ENCODE measurements at regions not wholly inside any gene's neighbourhood (a gene's known extent, or its start where the extent isn't known, plus 50 kb on each side); places are given as distances from the start of the nearest gene placed in this dataset.
A peak's percentile ranks its signal among the peaks of the same experiment; 100 is the strongest.
"Not testable (repeated sequence)": the region's sequence is repeated elsewhere in the genome, so short reads cannot be mapped to it uniquely, and the experiment has no call there.

DNA sequence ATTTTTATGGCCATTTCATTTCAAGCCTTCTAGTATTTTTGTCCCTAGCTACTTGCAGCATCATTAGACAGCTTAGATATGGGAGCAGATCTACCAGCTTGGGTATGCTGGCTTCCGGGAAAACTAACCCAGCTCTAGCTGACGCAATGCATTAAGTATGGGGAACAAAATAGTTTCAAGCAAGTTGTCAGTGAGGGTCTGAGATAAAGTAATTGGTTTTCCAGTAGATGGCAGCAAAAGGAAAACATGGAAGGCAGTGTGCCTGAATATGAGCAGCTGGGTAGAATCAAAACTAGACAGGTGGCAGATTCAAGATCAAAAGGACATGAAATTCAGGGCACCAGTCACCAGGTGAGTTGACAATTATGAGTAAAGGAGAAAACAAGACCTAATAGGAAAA is 340.9 kb upstream of the CTSO start:
- H3K27me3 Mint-ChIP-seq = no peaks in the 10 kb centered on the region
- DNase-seq (ENCODE audit: low spot score, unreplicated experiment) = no peak
- H3K4me1 Mint-ChIP-seq (ENCODE audit: low read depth) = peaks cover 17% of the 10 kb centered on the region
- H3K4me3 Mint-ChIP-seq (ENCODE audit: low read depth) = no peak overlapping the region
- no peaks in the 10 kb centered on the region for H3K9me3 Mint-ChIP-seq (ENCODE audit: low read depth)
- no peak overlapping the region for H3K27ac Mint-ChIP-seq
- H3K36me3 Mint-ChIP-seq (ENCODE audit: insufficient read depth) = peaks cover 4% of the 10 kb centered on the region
- TF ChIP-seq, protein P1, sequence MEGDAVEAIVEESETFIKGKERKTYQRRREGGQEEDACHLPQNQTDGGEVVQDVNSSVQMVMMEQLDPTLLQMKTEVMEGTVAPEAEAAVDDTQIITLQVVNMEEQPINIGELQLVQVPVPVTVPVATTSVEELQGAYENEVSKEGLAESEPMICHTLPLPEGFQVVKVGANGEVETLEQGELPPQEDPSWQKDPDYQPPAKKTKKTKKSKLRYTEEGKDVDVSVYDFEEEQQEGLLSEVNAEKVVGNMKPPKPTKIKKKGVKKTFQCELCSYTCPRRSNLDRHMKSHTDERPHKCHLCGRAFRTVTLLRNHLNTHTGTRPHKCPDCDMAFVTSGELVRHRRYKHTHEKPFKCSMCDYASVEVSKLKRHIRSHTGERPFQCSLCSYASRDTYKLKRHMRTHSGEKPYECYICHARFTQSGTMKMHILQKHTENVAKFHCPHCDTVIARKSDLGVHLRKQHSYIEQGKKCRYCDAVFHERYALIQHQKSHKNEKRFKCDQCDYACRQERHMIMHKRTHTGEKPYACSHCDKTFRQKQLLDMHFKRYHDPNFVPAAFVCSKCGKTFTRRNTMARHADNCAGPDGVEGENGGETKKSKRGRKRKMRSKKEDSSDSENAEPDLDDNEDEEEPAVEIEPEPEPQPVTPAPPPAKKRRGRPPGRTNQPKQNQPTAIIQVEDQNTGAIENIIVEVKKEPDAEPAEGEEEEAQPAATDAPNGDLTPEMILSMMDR (IDR thresholded peaks at IDR 0.05; ENCODE audit: unreplicated experiment) = peak; percentile 29

DNA sequence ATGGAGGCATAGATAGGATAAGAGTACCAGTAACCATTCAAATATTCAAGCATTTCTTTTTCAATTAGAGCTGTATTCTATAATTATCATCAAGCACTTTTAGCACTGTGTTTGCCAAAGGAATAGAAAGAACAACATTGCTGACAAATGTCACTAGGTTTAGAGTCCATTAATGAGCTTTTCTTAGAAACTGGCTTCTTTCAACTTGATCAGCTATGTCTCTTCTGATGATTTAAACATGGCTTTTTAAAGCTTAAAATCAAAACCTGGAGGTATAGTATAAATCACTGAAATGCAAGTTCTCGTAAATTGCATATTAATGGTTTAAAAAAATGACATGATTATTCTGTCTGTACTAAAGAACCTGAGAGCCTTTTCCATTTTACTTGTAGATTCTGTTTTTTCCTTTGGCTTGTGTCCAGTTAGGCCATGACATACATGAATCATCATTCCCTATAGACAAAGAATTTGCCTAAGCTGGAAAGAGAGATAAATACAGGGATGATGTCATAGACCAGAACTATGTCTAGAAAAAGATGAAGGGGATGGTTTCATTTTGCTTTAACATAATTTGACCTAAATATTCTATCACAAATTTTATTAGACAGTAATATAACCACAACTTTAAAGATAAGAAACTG is 340.1 kb upstream of the CTSO start:
- Mint-ChIP-seq H3K27ac (no peak overlapping the region), H3K36me3 (ENCODE audit: insufficient read depth) (peaks cover 4% of the 10 kb centered on the region), H3K4me1 (ENCODE audit: low read depth) (peaks cover 17% of the 10 kb centered on the region), H3K9me3 (ENCODE audit: low read depth) (no peaks in the 10 kb centered on the region), H3K27me3 (no peaks in the 10 kb centered on the region), H3K4me3 (ENCODE audit: low read depth) (no peak overlapping the region)
- no peak for DNase-seq (ENCODE audit: low spot score, unreplicated experiment)
- TF ChIP-seq, protein P1 (IDR thresholded peaks at IDR 0.05; ENCODE audit: unreplicated experiment) = no peak

DNA sequence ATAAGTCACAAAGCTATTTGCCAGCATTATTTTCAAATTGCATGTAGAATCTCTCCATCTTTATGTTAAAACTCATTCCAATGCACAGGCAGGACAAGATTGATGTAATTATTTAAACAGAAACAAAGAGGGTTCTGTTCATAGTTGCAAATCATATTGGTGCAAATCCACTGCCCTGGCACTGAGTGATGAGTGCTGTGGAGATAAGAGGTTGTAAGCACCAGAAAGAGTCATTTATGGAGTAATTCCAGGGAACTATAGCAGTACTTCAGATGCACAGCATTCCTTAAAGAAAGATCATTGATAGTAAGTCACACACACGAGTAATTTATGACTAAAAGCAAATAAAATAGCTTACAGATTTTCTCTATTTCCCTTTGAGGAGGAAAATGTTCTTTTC is 337.7 kb upstream of the CTSO start:
- no peak overlapping the region for H3K4me3 Mint-ChIP-seq (ENCODE audit: low read depth)

DNA sequence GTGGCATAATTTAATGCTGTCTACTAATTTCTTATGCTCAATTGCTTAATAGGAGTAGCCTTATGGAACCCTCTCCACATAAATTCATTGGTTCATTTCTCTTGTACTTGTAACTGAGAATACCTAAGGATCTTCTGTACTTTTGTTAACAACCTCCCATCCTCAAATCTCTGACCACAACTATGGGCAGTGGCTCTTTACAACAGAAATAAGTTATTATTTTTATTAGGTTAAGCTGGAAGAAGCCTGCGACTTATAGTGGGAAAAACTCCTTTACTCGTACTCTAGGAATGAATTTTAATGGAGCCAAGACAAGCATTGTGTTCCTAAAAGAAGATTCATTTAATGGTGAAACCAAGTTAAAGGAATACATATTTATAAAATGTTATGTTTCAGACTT is 337.1 kb upstream of the CTSO start:
- DNase-seq (ENCODE audit: low spot score, unreplicated experiment) = no peak
- peaks cover 4% of the 10 kb centered on the region for H3K36me3 Mint-ChIP-seq (ENCODE audit: insufficient read depth)
- H3K4me3 Mint-ChIP-seq (ENCODE audit: low read depth) = no peak overlapping the region
- TF ChIP-seq, protein P1 (IDR thresholded peaks at IDR 0.05; ENCODE audit: unreplicated experiment) = no peak
- no peaks in the 10 kb centered on the region for H3K27me3 Mint-ChIP-seq
- H3K4me1 Mint-ChIP-seq (ENCODE audit: low read depth) = peaks cover 16% of the 10 kb centered on the region
- no peak overlapping the region for H3K27ac Mint-ChIP-seq
- peaks cover 2% of the 10 kb centered on the region for H3K9me3 Mint-ChIP-seq (ENCODE audit: low read depth)

More for the DNA sequence above, 337.7 kb upstream of the CTSO start:
- Mint-ChIP-seq H3K27me3 (no peaks in the 10 kb centered on the region), H3K4me1 (ENCODE audit: low read depth) (peaks cover 16% of the 10 kb centered on the region), H3K9me3 (ENCODE audit: low read depth) (peaks cover 2% of the 10 kb centered on the region), H3K27ac (peak overlapping the region; percentile 84), H3K36me3 (ENCODE audit: insufficient read depth) (peaks cover 4% of the 10 kb centered on the region)
- TF ChIP-seq, protein P1 (IDR thresholded peaks at IDR 0.05; ENCODE audit: unreplicated experiment) = no peak
- DNase-seq (ENCODE audit: low spot score, unreplicated experiment) = no peak

DNA sequence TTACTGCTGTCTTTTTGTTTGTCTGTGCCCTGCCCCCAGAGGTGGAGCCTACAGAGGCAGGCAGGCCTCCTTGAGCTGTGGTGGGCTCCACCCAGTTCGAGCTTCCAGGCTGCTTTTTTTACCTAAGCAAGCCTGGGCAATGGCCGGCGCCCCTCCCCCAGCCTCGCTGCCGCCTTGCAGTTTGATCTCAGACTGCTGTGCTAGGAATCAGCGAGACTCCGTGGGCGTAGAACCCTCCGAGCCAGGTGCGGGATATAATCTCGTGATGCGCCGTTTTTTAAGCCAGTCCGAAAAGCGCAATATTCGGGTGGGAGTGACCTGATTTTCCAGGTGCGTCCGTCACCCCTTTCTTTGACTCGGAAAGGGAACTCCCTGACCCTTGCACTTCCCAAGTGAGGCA is 336.4 kb upstream of the CTSO start:
- not testable (repeated sequence) for H3K9me3 Mint-ChIP-seq (ENCODE audit: low read depth); H3K27ac Mint-ChIP-seq; DNase-seq (ENCODE audit: low spot score, unreplicated experiment); H3K4me3 Mint-ChIP-seq (ENCODE audit: low read depth); H3K36me3 Mint-ChIP-seq (ENCODE audit: insufficient read depth); H3K27me3 Mint-ChIP-seq
- H3K4me1 Mint-ChIP-seq (ENCODE audit: low read depth) = peaks cover 11% of the 10 kb centered on the region

DNA sequence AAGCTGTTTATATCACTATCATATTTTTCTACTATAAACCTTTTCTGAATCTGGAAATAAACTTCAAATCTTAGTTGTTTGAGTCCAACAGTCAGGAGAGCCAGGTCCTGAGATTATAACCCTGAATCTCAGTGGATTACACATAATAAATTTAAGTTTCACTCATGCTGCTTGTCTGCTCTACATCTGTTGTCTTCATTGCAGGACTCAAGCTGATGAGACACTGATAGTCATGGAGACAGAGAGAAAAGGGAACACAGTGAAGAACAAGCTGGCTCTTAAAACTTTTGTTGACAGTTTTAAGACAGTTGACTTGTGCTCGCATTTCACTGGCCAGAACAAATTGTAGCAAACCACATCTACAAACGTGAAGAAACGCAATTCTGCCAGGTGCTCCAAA is 327.0 kb upstream of the CTSO start:
- Mint-ChIP-seq H3K4me1 (ENCODE audit: low read depth) (no peaks in the 10 kb centered on the region), H3K27ac (no peak overlapping the region), H3K36me3 (ENCODE audit: insufficient read depth) (no peaks in the 10 kb centered on the region), H3K9me3 (ENCODE audit: low read depth) (peaks cover 5% of the 10 kb centered on the region), H3K4me3 (ENCODE audit: low read depth) (no peak overlapping the region), H3K27me3 (no peaks in the 10 kb centered on the region)
- TF ChIP-seq, protein P1 (IDR thresholded peaks at IDR 0.05; ENCODE audit: unreplicated experiment) = no peak
- no peak for DNase-seq (ENCODE audit: low spot score, unreplicated experiment)

All from progenitor cell of endocrine pancreas (in vitro differentiated cells).